Activated CD4-positive, alpha-beta T cell treated with anti-CD3 and anti-CD28 coated beads, Interleukin-2, Interleukin-4, amounts not matched to agents 100 ng/mL and 50 ng/mL, durations not matched to agents 16 hours and 8 hours (primary cell): ENCODE measurements at regions not wholly inside any gene's neighbourhood (a gene's known extent, or its start where the extent isn't known, plus 50 kb on each side); places are given as distances from the start of the nearest gene placed in this dataset.

ENCODE experiments used
- DNase-seq: peaks from one replicate; pipeline ENCODE4 v3.0.0-alpha.2; 2020; ENCODE audit warnings: low spot score

DNA sequence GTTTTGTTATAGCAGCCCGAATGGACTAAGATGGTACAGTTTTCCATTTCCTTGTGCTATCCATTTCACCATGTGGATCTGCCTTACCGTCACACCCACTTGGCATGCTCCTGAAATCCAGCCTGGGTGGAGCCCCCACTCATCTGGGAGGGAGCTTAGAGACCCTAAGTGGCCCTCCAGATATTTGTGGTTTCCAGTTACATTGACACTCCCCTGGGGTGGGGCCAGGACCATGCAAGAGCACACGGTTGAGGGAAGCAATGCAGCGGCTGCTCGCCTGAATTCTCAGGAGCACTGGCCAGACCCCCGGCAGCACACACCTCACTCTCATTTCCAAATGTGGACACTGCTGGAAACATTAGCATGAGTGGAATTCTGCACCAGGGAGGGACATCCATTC is 231.1 kb downstream of the UTP18 start:
- DNase-seq: no peak

- DNase-seq: no peak
Measured at GRCh38 chr17:51493206-51493605, 232.9 kb downstream of the UTP18 start.

GRCh38 chr17:51496378-51496777 is 236.0 kb downstream of the UTP18 start:
- DNase-seq: no peak

- no peak for DNase-seq
Measured at GRCh38 chr17:51499897-51500296, 239.6 kb downstream of the UTP18 start.

- no peak for DNase-seq
Measured at GRCh38 chr17:51500454-51500853, 240.1 kb downstream of the UTP18 start.

DNA sequence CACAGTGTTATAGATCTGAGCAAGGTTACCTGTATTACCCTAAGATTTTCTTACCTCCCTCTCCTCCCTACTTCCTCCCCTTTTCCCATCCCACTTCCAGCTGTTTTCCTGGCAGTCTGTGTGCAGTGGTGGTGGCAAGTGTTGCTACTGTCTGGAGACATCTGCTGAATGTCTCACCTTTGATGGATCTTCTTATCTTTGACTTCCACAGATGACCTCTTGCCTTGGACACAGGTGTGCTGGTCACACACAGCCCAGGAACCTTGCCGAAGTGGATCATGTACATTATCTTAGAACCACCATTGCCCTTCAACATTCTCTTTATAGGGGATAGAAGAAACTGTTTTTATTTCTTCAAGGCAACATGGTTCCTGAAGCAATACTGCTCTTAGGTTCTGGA is 245.1 kb downstream of the UTP18 start:
- DNase-seq: no peak

GRCh38 chr17:51507444-51507843 is 247.1 kb downstream of the UTP18 start:
- no peak for DNase-seq

DNA sequence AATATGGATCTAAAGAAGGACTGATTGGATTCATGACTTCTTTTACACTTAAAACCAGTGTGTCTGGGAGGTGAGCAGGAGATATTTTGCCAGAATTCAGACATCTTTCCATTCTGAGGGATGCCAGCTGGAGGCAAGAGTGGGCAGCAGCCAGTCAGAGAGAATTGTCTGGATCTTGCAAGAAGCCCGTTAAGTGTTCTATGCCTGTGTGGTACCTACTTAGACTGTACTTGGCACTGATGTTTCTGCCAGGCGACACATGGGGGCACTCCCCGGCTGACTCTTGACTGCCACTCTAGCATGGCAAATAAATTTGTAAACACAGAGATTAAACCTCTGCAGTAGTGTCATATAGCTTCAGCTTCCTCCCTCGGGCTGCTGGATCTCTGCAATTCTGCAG is 247.7 kb downstream of the UTP18 start:
- no peak for DNase-seq

DNA sequence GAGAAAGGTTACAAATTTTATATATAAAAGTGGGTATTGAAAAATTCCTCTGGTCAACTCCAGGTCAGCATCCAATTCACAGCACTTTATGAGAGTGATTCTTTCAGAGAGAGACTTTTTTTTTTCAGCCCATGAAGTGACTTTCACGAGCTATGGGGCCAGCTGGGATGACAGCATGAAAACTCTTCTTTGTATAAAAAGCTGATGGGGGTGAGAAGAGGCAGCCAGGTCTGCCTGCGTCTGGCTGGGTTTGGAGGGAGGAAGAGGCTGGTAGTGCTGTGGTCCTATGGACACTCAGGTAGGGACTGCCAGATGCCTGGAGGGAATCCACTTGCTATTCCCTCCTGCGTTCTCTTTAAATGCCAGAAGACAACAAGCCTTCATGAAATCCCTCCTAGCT is 250.6 kb downstream of the UTP18 start:
- no peak for DNase-seq

- DNase-seq: no peak
Measured at GRCh38 chr17:51512220-51512907, 252.0 kb downstream of the UTP18 start.

- no peak for DNase-seq
Measured at GRCh38 chr17:51516924-51517323, 256.6 kb downstream of the UTP18 start.

DNA sequence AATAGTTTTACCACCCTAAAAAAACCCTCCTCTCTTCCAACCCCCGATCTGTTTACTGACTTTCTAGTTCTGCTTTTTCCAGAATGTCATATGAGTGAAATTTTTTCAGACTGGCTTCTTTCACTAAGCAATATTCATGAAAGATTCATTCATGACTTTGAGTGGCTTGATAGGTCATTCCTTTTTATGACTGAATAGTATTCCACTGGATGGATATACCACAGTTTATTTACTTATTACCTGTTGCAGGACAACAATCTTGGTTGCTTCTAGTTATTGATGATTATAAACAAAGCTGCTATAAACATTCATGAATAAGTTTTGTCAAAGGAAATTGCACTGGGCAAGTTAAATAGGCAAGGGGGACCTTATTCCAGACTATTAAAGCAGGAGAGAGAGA is 264.2 kb downstream of the UTP18 start:
- DNase-seq: no peak

DNA sequence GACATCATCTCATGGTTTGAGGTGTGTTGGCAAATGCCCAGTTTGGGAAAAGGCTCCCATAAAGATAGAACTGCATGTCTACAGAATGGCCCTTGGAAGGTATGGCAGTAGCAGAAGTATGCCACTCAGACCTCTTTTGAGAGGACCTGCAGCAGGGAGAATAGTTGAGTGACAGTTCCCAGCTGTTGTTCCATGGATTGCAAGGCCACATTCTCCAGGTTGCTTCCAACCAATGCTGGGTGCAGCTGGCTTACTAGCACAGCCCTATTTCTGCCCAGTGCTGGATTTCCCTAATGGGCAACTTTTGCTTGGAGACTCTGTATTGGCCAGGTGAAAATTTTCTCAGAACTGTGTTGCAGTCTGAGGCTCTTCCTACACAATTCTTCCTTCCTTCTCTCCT is 266.2 kb downstream of the UTP18 start:
- DNase-seq: no peak

- DNase-seq: no peak
Measured at GRCh38 chr17:51527225-51527982, 267.1 kb downstream of the UTP18 start.

GRCh38 chr17:51528111-51528510 is 267.8 kb downstream of the UTP18 start:
- DNase-seq: no peak

DNA sequence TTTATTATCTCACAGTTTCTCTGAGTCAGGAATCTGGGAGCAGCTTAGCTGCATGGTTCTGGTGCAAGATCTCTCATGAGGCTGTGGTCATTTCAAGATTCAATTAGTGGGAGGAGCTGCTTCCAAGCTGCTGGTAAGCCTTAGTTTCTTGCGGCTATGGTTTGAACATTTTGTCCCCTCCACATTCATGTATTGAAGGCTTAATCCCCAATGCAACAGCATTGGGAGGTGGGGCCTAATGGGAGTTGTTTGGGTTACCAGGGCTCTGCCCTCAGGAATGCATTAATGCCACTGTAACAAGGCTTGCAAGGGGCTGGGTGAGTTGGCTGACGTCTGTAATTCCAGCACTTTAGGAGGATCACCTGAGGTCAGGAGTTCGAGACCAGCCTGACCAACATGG is 272.9 kb downstream of the UTP18 start:
- no peak for DNase-seq

DNA sequence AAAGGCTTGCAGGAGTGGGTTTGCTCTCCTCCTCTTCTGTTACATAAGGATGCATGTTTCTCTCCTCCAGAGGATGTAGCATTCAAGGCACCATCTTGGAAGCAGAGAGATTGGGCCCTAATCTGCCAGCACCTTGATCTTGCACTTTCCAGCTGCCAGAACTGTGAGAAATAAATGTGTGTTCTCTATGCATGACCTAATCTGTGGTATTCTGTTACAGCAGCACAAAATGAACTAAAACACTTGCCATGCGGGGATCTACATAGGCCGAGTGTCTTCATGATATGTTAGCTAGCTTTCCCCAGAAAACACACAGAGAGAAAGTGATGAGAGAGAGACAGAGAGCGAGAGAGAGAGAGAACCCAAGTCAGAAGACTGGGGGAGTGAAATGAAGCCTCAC is 273.5 kb downstream of the UTP18 start:
- no peak for DNase-seq

DNA sequence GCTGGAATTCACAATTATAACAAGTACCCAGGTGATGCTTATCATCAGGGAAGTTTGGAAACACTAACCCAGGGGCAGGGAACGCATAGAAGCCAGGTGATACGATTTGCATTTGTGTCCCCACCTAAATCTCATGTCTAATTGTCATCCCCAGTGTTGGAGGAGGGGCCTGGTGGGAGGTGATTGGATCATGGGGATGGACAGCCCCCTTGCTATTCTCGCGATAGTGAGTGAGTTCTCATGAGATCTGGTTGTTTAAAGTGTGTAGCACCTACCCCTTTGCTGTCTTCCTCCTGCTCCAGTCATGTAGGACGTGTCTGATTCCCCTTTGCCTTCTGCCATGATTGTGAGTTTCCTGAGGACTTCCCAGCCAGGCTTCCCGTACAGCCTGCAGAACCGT is 276.3 kb downstream of the UTP18 start:
- DNase-seq: no peak

GRCh38 chr17:51537996-51538550 is 277.7 kb downstream of the UTP18 start:
- DNase-seq: no peak

- DNase-seq: no peak
Measured at GRCh38 chr17:51540151-51540550, 279.8 kb downstream of the UTP18 start.

GRCh38 chr17:51541215-51541614 is 280.9 kb downstream of the UTP18 start:
- DNase-seq: no peak

DNA sequence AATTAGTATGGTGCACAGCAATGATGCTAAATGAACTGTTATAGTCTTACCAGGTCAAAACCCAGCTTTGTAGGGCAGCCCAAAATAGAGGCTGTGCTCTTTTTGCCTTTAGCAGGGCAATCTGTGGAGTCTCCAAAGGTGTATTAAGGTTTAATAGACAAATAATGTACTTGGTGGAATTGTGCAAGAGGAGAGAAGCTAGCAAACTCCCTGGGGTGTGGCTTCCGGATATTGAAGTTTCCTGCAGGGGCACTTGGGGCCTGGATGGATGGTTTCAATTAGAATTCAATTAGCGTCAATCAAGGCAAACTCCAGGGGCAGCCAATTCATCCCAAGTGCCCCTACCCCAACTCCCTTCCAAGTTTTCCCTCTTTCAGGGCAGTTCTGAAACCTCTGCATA is 285.8 kb downstream of the UTP18 start:
- DNase-seq: no peak

GRCh38 chr17:51548125-51548524 is 287.8 kb downstream of the UTP18 start:
- DNase-seq: no peak

DNA sequence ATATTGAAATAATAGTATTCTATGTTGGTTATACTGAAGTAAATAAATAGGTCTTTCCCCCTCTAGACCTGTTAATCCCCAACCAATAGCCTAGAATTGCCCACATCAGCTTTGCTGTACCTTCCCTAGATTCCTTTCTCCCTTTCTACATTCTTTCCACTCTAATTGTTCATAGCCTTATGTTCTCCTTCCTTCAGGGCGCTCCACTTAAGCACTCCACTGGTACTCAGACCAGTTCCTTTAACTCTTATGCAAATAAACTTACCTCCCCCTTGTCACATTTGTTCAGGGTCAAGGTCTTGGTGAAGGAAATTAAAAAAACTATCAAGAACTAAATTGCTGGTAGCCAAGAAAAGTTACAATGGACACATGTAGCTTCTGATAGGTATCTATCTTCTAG is 294.8 kb downstream of the UTP18 start:
- DNase-seq: no peak
